MM.1S (cell line): ENCODE measurements at regions not wholly inside any gene's neighbourhood (a gene's known extent, or its start where the extent isn't known, plus 50 kb on each side); places are given as distances from the start of the nearest gene placed in this dataset.

Experiments
- CTCF ChIP-seq: fragments of 300-600 bp; sonication (generic); IDR thresholded peaks from 2 replicates; pipeline ENCODE4 v1.5.1; 2016; ENCODE audit warnings: antibody characterized with exemption, low read length, mixed read lengths
- EZH2phosphoT487 ChIP-seq: fragments of 300-600 bp; sonication (generic); IDR thresholded peaks from 2 replicates; pipeline ENCODE4 v1.6.1; 2018; ENCODE audit warnings: antibody characterized with exemption, low read length

- TF ChIP-seq EZH2phosphoT487: no peak
- peak; percentile 9; the same call in 1 of the 2 replicates for TF ChIP-seq CTCF
Measured at GRCh38 chr4:93994175-93994994, 165.8 kb downstream of the ATOH1 start.
